H1 (cell line): ENCODE measurements at regions not wholly inside any gene's neighbourhood (a gene's known extent, or its start where the extent isn't known, plus 50 kb on each side); places are given as distances from the start of the nearest gene placed in this dataset.

Experiments
- CTCF ChIA-PET: fragments of 300-600 bp; sonication (Branson Sonifier 250); formaldehyde crosslinking; loops from one replicate; lab custom pipeline; 2021; ENCODE audit not compliant: partially characterized antibody; lab: Charles Lee
- POLR2A ChIA-PET: fragments of 300-600 bp; sonication (Branson Sonifier 250); formaldehyde crosslinking; loops from one replicate; lab custom pipeline; 2021; ENCODE audit warnings: inconsistent platforms; ENCODE audit not compliant: partially characterized antibody; lab: Charles Lee
- DNase-seq, 2 experiments: peaks; one replicate each; pipeline versions ENCODE4 v3.0.0 to v3.0.0-alpha.2; 2010 to 2022; ENCODE audit warnings: low spot score in 2 of 2, low read depth in 1 of 2, mixed read lengths in 1 of 2
- FAIRE-seq: peaks from 2 replicates; lab custom pipeline; 2011; peaks lifted over from hg19 to GRCh38; lab: Jason Lieb, UNC
- H2AFZ ChIP-seq: 2 replicates; pipeline ENCODE4 v1.8.1; 2012; ENCODE audit warnings: low read length, inconsistent platforms
- H2AK5ac ChIP-seq: 2 replicates; pipeline ENCODE4 v1.6.1; 2013; ENCODE audit warnings: low read depth, low read length
- H2BK120ac ChIP-seq: replicated peaks from 2 replicates; pipeline ENCODE3; 2013; ENCODE audit warnings: low read depth, low read length, inconsistent platforms
- H2BK12ac ChIP-seq: 2 replicates; pipeline ENCODE4 v1.6.1; 2013; ENCODE audit warnings: low read depth, low read length
- H2BK15ac ChIP-seq: 2 replicates; pipeline ENCODE4 v1.6.1; 2013; ENCODE audit warnings: low read length
- H2BK20ac ChIP-seq: 2 replicates; pipeline ENCODE4 v1.6.1; 2013; ENCODE audit warnings: low read length
- H2BK5ac ChIP-seq: 2 replicates; pipeline ENCODE4 v1.6.1; 2013; ENCODE audit warnings: low read depth, low read length
- H3K14ac ChIP-seq: 2 replicates; pipeline ENCODE4 v1.6.1; 2013; ENCODE audit warnings: inconsistent platforms; ENCODE audit not compliant: insufficient read length
- H3K18ac ChIP-seq: 2 replicates; pipeline ENCODE4 v1.6.1; 2013; ENCODE audit warnings: low read length; ENCODE audit errors: extremely low read depth
- H3K23ac ChIP-seq: 2 replicates; pipeline ENCODE4 v1.6.1; 2013; ENCODE audit warnings: inconsistent platforms; ENCODE audit not compliant: insufficient read length
- H3K23me2 ChIP-seq: 2 replicates; pipeline ENCODE4 v1.6.1; 2013; ENCODE audit warnings: low read depth, low read length
- H3K27ac ChIP-seq: 2 replicates; pipeline ENCODE4 v1.6.1; 2011; ENCODE audit warnings: low read depth, low read length, inconsistent platforms
- H3K27me3 ChIP-seq, 4 experiments: replicated peaks in 1 of 4; 1 replicate in 1 of 4; 2 replicates in 3 of 4; pipeline versions ENCODE4 v1.6.1 to v1.8.1; 2011 to 2013; ENCODE audit warnings: low read length in 3 of 4, mild to moderate bottlenecking in 3 of 4, inconsistent platforms in 2 of 4, mixed read lengths in 2 of 4, moderate library complexity in 1 of 4; ENCODE audit not compliant: control insufficient read depth in 3 of 4, insufficient read depth in 3 of 4; ENCODE audit errors: extremely low read depth in 1 of 4
- H3K36me3 ChIP-seq, 4 experiments: 2 replicates each; pipeline versions ENCODE4 v1.6.1 to v1.8.1; 2011 to 2013; ENCODE audit warnings: mild to moderate bottlenecking in 4 of 4, low read length in 3 of 4, moderate library complexity in 2 of 4, control low read depth in 1 of 4, inconsistent platforms in 1 of 4; ENCODE audit not compliant: insufficient read depth in 4 of 4, control insufficient read depth in 2 of 4
- H3K4ac ChIP-seq: replicated peaks from 2 replicates; pipeline ENCODE3; 2013; ENCODE audit warnings: low read length, low read depth, mixed read lengths, inconsistent platforms; ENCODE audit not compliant: insufficient read length
- H3K4me1 ChIP-seq, 4 experiments: replicated peaks in 1 of 4; 1 replicate in 1 of 4; 2 replicates in 3 of 4; pipeline versions ENCODE4 v1.6.1 to v1.8.1; 2011 to 2013; ENCODE audit warnings: low read length in 3 of 4, inconsistent platforms in 2 of 4, mixed read lengths in 1 of 4; ENCODE audit not compliant: insufficient read depth in 4 of 4, control insufficient read depth in 3 of 4
- H3K4me2 ChIP-seq, 2 experiments: 2 replicates each; pipeline versions ENCODE4 v1.6.1 to v1.8.1; 2011 to 2013; ENCODE audit warnings: low read depth in 2 of 2, low read length in 2 of 2, control low read depth in 1 of 2, inconsistent platforms in 1 of 2, mild to moderate bottlenecking in 1 of 2; ENCODE audit not compliant: insufficient read depth in 1 of 2
- H3K4me3 ChIP-seq, 4 experiments: fragments of 200-600, 300-600 bp in 1 of 4; sonication (generic), shearing (Covaris generic), sonication (Bioruptor Twin) in 1 of 4; 2 replicates each; pipeline versions ENCODE4 v1.5.1 to v1.8.1; 2011 to 2016; ENCODE audit warnings: low read length in 4 of 4, low read depth in 3 of 4, control low read depth in 2 of 4, inconsistent platforms in 2 of 4, mild to moderate bottlenecking in 2 of 4, mixed read lengths in 1 of 4, moderate library complexity in 1 of 4; ENCODE audit not compliant: insufficient read depth in 2 of 4; ENCODE audit errors: extremely low read depth in 1 of 4
- H3K56ac ChIP-seq: replicated peaks from 2 replicates; pipeline ENCODE3; 2013; ENCODE audit warnings: low read depth, mild to moderate bottlenecking, mixed read lengths, low read length, inconsistent platforms; ENCODE audit not compliant: insufficient read length
- H3K79me1 ChIP-seq: 2 replicates; pipeline ENCODE4 v1.6.1; 2013; ENCODE audit warnings: low read depth, low read length, control low read depth
- H3K79me2 ChIP-seq, 2 experiments: 2 replicates each; pipeline versions ENCODE4 v1.6.1 to v1.8.1; 2012 to 2013; ENCODE audit warnings: low read length in 2 of 2, mild to moderate bottlenecking in 2 of 2, inconsistent platforms in 1 of 2; ENCODE audit not compliant: insufficient read depth in 2 of 2, control insufficient read depth in 1 of 2
- H3K9ac ChIP-seq, 4 experiments: replicated peaks in 1 of 4; 1 replicate in 1 of 4; 2 replicates in 3 of 4; pipeline versions ENCODE4 v1.6.1 to v1.8.1; 2011 to 2013; ENCODE audit warnings: low read depth in 3 of 4, low read length in 3 of 4, control low read depth in 2 of 4, mild to moderate bottlenecking in 2 of 4, moderate library complexity in 2 of 4, inconsistent platforms in 1 of 4; ENCODE audit errors: extremely low read depth in 1 of 4
- H3K9me3 ChIP-seq, 2 experiments: 2 replicates each; pipeline versions ENCODE4 v1.6.1 to v1.8.1; 2012 to 2013; ENCODE audit warnings: mild to moderate bottlenecking in 2 of 2, moderate library complexity in 2 of 2, control low read depth in 1 of 2, inconsistent platforms in 1 of 2, low read depth in 1 of 2, low read length in 1 of 2, mixed read lengths in 1 of 2; ENCODE audit not compliant: insufficient read depth in 2 of 2
- H4K20me1 ChIP-seq, 2 experiments: replicated peaks in 1 of 2; 2 replicates each; pipeline versions ENCODE3 to v1.8.1; 2011 to 2013; ENCODE audit warnings: inconsistent platforms in 2 of 2, low read length in 2 of 2, mild to moderate bottlenecking in 1 of 2; ENCODE audit not compliant: insufficient read depth in 2 of 2, control insufficient read depth in 1 of 2
- H4K5ac ChIP-seq: 2 replicates; pipeline ENCODE4 v1.6.1; 2013; ENCODE audit warnings: low read length, low read depth, mixed read lengths, inconsistent platforms; ENCODE audit not compliant: insufficient read length
- H4K8ac ChIP-seq: 2 replicates; pipeline ENCODE4 v1.8.0; 2013; ENCODE audit warnings: mild to moderate bottlenecking, moderate library complexity, low read length, inconsistent platforms; ENCODE audit not compliant: insufficient read depth; ENCODE audit errors: extremely low read depth
- H4K91ac ChIP-seq: replicated peaks from 2 replicates; pipeline ENCODE3; 2013; ENCODE audit warnings: low read length, mixed read lengths, inconsistent platforms; ENCODE audit not compliant: insufficient read length
- ATF3 ChIP-seq: IDR thresholded peaks from 2 replicates; pipeline ENCODE4 v1.6.1; 2011; ENCODE audit warnings: low read depth, mild to moderate bottlenecking, low read length; ENCODE audit not compliant: insufficient read depth
- CBX5 ChIP-seq: fragments of 300-800, 300-1000 bp; sonication (generic); IDR thresholded peaks from 2 replicates; pipeline ENCODE4 v1.7.1; 2016; ENCODE audit warnings: antibody characterized with exemption, low read length, low read depth
- CEBPB ChIP-seq: IDR thresholded peaks from 2 replicates; pipeline ENCODE4 v1.6.1; 2012; ENCODE audit warnings: low read depth, low read length
- TBP ChIP-seq: IDR thresholded peaks from 2 replicates; pipeline ENCODE4 v1.6.1; 2011; ENCODE audit warnings: low read depth, low read length, improper control_type of control experiment
- WGBS, 2 experiments: shearing (Covaris generic) in 1 of 2; methylation state at CpG; one replicate each; pipeline versions ENCODE4 v1.1.6 to v1.1.7; 2013 to 2015; ENCODE audit warnings: low lambda C conversion rate in 2 of 2, mixed read lengths in 2 of 2, inconsistent platforms in 1 of 2, low coverage in 1 of 2, missing lambda C conversion rate in 1 of 2; ENCODE audit not compliant: insufficient replicate concordance in 2 of 2, insufficient coverage in 1 of 2, insufficient read length in 1 of 2; ENCODE audit errors: extremely low coverage in 1 of 2, missing lambda C conversion rate in 1 of 2; 5-methylcytosine and 5-hydroxymethylcytosine counted together

GRCh38 chr2:8296306-8296705 lies 385.6 kb upstream of the ID2 start:
- H3K9me3 ChIP-seq, result no peaks in the 10 kb centered on the region
- H2BK12ac ChIP-seq, result no peak overlapping the region
- 86% methylated on average over 4 of the region's 4 CpGs; no CpG with 5 or more reads in 1 of the 2 experiments for WGBS, 2 experiments
- no peak overlapping the region for H4K8ac ChIP-seq
- H3K23me2 ChIP-seq, result no peaks in the 10 kb centered on the region
- H3K79me1 ChIP-seq, result no peaks in the 10 kb centered on the region
- no peak overlapping the region for H2AFZ ChIP-seq
- no peak overlapping the region for H2AK5ac ChIP-seq
- TF ChIP-seq TBP (no peak), ATF3 (no peak), CBX5 (no peak), CEBPB (no peak)
- H3K27ac ChIP-seq, result no peak overlapping the region
- no peak overlapping the region for H2BK20ac ChIP-seq
- H3K4me1 ChIP-seq, result no peaks in the 10 kb centered on the region; a peak in 1 of 7 replicates
- no peak overlapping the region for H2BK15ac ChIP-seq
- no peak for FAIRE-seq
- no peak for DNase-seq
- H3K79me2 ChIP-seq, result no peaks in the 10 kb centered on the region
- H3K23ac ChIP-seq, result no peak overlapping the region
- H3K18ac ChIP-seq, result no peak overlapping the region
- H3K4me3 ChIP-seq, result no peak overlapping the region
- H3K4ac ChIP-seq, result no peak overlapping the region
- H4K20me1 ChIP-seq, result no peaks in the 10 kb centered on the region
- no peak overlapping the region for H3K56ac ChIP-seq
- H3K14ac ChIP-seq, result no peak overlapping the region
- H4K91ac ChIP-seq, result no peak overlapping the region
- no peak overlapping the region for H4K5ac ChIP-seq
- H3K27me3 ChIP-seq, result no peaks in the 10 kb centered on the region
- no peaks in the 10 kb centered on the region for H3K36me3 ChIP-seq
- H2BK120ac ChIP-seq, result no peak overlapping the region
- H3K4me2 ChIP-seq, result no peak overlapping the region
- no peak overlapping the region for H3K9ac ChIP-seq
- ChIA-PET CTCF (interaction anchor here (1.1 kb wide), 1 partner anchor 11 kb away, joined by 4 read pairs; no protein-coding TSS in a partner anchor), POLR2A (no interaction called here)
- H2BK5ac ChIP-seq, result no peak overlapping the region
